Keratinocyte (primary cell): ENCODE measurements at regions not wholly inside any gene's neighbourhood (a gene's known extent, or its start where the extent isn't known, plus 50 kb on each side); places are given as distances from the start of the nearest gene placed in this dataset.

Experiments used
- DNase-seq: peaks from one replicate; pipeline ENCODE4 v3.0.0-alpha.2; 2011; ENCODE audit warnings: low read depth, missing footprints, low spot score
- FAIRE-seq: peaks from 2 replicates; lab custom pipeline; 2011; peaks lifted over from hg19 to GRCh38; lab: Jason Lieb, UNC
- H2AFZ ChIP-seq: 2 replicates; pipeline ENCODE4 v1.6.0; 2012; ENCODE audit warnings: low read length, control low read depth, inconsistent platforms; ENCODE audit not compliant: control insufficient read depth
- H3K27ac ChIP-seq: 2 replicates; pipeline ENCODE4 v1.5.1; 2011; ENCODE audit warnings: low read length; ENCODE audit not compliant: control insufficient read depth, insufficient read depth
- H3K27me3 ChIP-seq: 3 replicates; pipeline ENCODE4 v1.6.0; 2011; ENCODE audit warnings: low read length; ENCODE audit not compliant: control insufficient read depth, insufficient read depth; ENCODE audit errors: extremely low read depth
- H3K36me3 ChIP-seq, 2 experiments: 2 replicates in 1 of 2; 3 replicates in 1 of 2; pipeline ENCODE4 v1.5.1; 2011; ENCODE audit warnings: low read length in 2 of 2, mild to moderate bottlenecking in 1 of 2; ENCODE audit not compliant: control insufficient read depth in 2 of 2, insufficient read depth in 2 of 2; ENCODE audit errors: extremely low read depth in 1 of 2
- H3K4me1 ChIP-seq: 3 replicates; pipeline ENCODE4 v1.5.1; 2011; ENCODE audit warnings: low read length; ENCODE audit not compliant: control insufficient read depth, insufficient read depth; ENCODE audit errors: extremely low read depth
- H3K4me2 ChIP-seq: 3 replicates; pipeline ENCODE4 v1.6.0; 2011; ENCODE audit warnings: low read depth, low read length; ENCODE audit not compliant: control insufficient read depth, insufficient read depth; ENCODE audit errors: extremely low read depth
- H3K4me3 ChIP-seq, 3 experiments: fragments of 200-600 bp in 1 of 3; sonication (generic) in 1 of 3; 2 replicates in 2 of 3; 3 replicates in 1 of 3; pipeline ENCODE4 v1.5.1; 2011 to 2016; ENCODE audit warnings: low read length in 3 of 3, mild to moderate bottlenecking in 3 of 3, control low read depth in 2 of 3, inconsistent platforms in 1 of 3, low read depth in 1 of 3, mixed read lengths in 1 of 3, mixed run types in 1 of 3, moderate library complexity in 1 of 3; ENCODE audit not compliant: control insufficient read depth in 2 of 3, insufficient read depth in 2 of 3; ENCODE audit errors: extremely low read depth in 1 of 3
- H3K79me2 ChIP-seq: 2 replicates; pipeline ENCODE4 v1.6.0; 2012; ENCODE audit warnings: low read length; ENCODE audit not compliant: control insufficient read depth, insufficient read depth
- H3K9ac ChIP-seq: 3 replicates; pipeline ENCODE4 v1.6.0; 2011; ENCODE audit warnings: low read length; ENCODE audit not compliant: control insufficient read depth, insufficient read depth; ENCODE audit errors: extremely low read depth
- H3K9me1 ChIP-seq: 3 replicates; pipeline ENCODE4 v1.6.0; 2011; ENCODE audit warnings: low read length; ENCODE audit not compliant: control insufficient read depth, insufficient read depth; ENCODE audit errors: extremely low read depth
- H3K9me3 ChIP-seq: 2 replicates; pipeline ENCODE4 v1.5.1; 2012; ENCODE audit warnings: low read depth, low read length; ENCODE audit not compliant: control insufficient read depth
- H4K20me1 ChIP-seq: 3 replicates; pipeline ENCODE4 v1.6.0; 2011; ENCODE audit warnings: low read length; ENCODE audit not compliant: control insufficient read depth, insufficient read depth; ENCODE audit errors: extremely low read depth
- CTCF ChIP-seq, 3 experiments: IDR thresholded peaks in 1 of 3; conservative IDR thresholded peaks in 1 of 3; optimal IDR thresholded peaks in 1 of 3; 2 replicates in 2 of 3; 3 replicates in 1 of 3; pipeline versions ENCODE3 to v1.5.1; 2011; ENCODE audit warnings: low read length in 3 of 3, mild to moderate bottlenecking in 3 of 3, moderate library complexity in 2 of 3, control low read depth in 1 of 3, inconsistent platforms in 1 of 3; ENCODE audit not compliant: insufficient read depth in 2 of 3; ENCODE audit errors: extremely low read depth in 1 of 3
- EZH2 ChIP-seq: IDR thresholded peaks from one replicate; pipeline ENCODE4 v1.6.1; 2012; ENCODE audit warnings: inconsistent platforms, mild to moderate bottlenecking, low read length, moderate library complexity
- dilution Hi-C: fragments of 300-500 bp; cut with MboI; formaldehyde crosslinking; loops from one replicate; pipeline ENCODE4 v1.7.0; 2020; ENCODE audit warnings: low sequenced_read_pairs; ENCODE audit not compliant: extremely low pct_ligation_motif_present

GRCh38 chr2:144261336-144261735 is 258.6 kb downstream of the ZEB2 start:
- Histone ChIP-seq H3K4me1 (no peaks in the 10 kb centered on the region), H3K9ac (no peak overlapping the region), H3K27ac (no peak overlapping the region), H3K4me3 (no peak overlapping the region), H3K9me1 (no peaks in the 10 kb centered on the region), H3K27me3 (no peaks in the 10 kb centered on the region), H3K9me3 (no peaks in the 10 kb centered on the region), H4K20me1 (no peaks in the 10 kb centered on the region), H3K79me2 (no peaks in the 10 kb centered on the region), H3K4me2 (no peak overlapping the region), H2AFZ (no peak overlapping the region), H3K36me3 (no peaks in the 10 kb centered on the region)
- no peak for DNase-seq
- dilution Hi-C loops: no loop called here
- FAIRE-seq: no peak
- TF ChIP-seq CTCF (optimal IDR thresholded peaks at IDR 0.05 in 1 of 3, IDR thresholded peaks at IDR 0.05 in 1 of 3, conservative IDR thresholded peaks at IDR 0.05 in 1 of 3; ENCODE audit: extremely low read depth in 1 of 3, insufficient read depth in 2 of 3, low read length in 3 of 3) (no peak), EZH2 (no peak)

GRCh38 chr2:144259332-144259731 is 260.6 kb downstream of the ZEB2 start:
- Histone ChIP-seq H3K9ac (no peak overlapping the region), H3K9me3 (no peaks in the 10 kb centered on the region), H3K27me3 (no peaks in the 10 kb centered on the region), H3K27ac (no peak overlapping the region), H3K36me3 (no peaks in the 10 kb centered on the region), H3K4me1 (no peaks in the 10 kb centered on the region), H4K20me1 (no peaks in the 10 kb centered on the region), H2AFZ (no peak overlapping the region), H3K79me2 (no peaks in the 10 kb centered on the region), H3K4me2 (no peak overlapping the region), H3K4me3 (no peak overlapping the region), H3K9me1 (no peaks in the 10 kb centered on the region)
- TF ChIP-seq EZH2 (no peak), CTCF (optimal IDR thresholded peaks at IDR 0.05 in 1 of 3, IDR thresholded peaks at IDR 0.05 in 1 of 3, conservative IDR thresholded peaks at IDR 0.05 in 1 of 3; ENCODE audit: extremely low read depth in 1 of 3, insufficient read depth in 2 of 3, low read length in 3 of 3) (no peak)
- dilution Hi-C loops: no loop called here
- FAIRE-seq (no peak), DNase-seq (no peak)
